ENCODE measurements at regions not wholly inside any gene's neighbourhood (a gene's known extent, or its start where the extent isn't known, plus 50 kb on each side); places are given as distances from the start of the nearest gene placed in this dataset.

DNA sequence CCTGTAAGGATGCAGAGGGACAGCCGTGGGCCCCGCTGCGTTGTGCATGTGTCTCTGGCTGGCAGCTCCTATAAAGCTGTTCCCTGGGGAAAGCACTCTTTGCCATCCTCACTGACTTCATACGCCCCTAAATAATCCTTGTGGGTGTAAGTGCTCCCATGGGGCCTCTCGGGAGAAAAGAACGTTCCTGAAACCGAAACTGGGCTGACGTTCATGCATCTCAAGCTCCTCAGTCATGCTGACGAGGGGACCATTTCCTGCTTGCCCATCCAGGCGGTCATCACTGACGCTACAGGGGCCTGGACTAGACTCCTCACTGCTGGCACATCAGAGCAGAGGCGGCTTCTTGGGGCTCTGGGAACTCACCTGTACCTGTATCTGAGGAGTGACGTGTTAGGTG lies 73.1 kb upstream of the USP24 start:
- TF ChIP-seq, protein P1, sequence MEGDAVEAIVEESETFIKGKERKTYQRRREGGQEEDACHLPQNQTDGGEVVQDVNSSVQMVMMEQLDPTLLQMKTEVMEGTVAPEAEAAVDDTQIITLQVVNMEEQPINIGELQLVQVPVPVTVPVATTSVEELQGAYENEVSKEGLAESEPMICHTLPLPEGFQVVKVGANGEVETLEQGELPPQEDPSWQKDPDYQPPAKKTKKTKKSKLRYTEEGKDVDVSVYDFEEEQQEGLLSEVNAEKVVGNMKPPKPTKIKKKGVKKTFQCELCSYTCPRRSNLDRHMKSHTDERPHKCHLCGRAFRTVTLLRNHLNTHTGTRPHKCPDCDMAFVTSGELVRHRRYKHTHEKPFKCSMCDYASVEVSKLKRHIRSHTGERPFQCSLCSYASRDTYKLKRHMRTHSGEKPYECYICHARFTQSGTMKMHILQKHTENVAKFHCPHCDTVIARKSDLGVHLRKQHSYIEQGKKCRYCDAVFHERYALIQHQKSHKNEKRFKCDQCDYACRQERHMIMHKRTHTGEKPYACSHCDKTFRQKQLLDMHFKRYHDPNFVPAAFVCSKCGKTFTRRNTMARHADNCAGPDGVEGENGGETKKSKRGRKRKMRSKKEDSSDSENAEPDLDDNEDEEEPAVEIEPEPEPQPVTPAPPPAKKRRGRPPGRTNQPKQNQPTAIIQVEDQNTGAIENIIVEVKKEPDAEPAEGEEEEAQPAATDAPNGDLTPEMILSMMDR (conservative IDR thresholded peaks at IDR 0.05; ENCODE audit: low read length): no peak
- no peak for TF ChIP-seq EZH2phosphoT487 (IDR thresholded peaks at IDR 0.05; ENCODE audit: borderline replicate concordance)

All from Loucy (cell line).